ENCODE measurements at regions not wholly inside any gene's neighbourhood (a gene's known extent, or its start where the extent isn't known, plus 50 kb on each side); places are given as distances from the start of the nearest gene placed in this dataset.

DNA sequence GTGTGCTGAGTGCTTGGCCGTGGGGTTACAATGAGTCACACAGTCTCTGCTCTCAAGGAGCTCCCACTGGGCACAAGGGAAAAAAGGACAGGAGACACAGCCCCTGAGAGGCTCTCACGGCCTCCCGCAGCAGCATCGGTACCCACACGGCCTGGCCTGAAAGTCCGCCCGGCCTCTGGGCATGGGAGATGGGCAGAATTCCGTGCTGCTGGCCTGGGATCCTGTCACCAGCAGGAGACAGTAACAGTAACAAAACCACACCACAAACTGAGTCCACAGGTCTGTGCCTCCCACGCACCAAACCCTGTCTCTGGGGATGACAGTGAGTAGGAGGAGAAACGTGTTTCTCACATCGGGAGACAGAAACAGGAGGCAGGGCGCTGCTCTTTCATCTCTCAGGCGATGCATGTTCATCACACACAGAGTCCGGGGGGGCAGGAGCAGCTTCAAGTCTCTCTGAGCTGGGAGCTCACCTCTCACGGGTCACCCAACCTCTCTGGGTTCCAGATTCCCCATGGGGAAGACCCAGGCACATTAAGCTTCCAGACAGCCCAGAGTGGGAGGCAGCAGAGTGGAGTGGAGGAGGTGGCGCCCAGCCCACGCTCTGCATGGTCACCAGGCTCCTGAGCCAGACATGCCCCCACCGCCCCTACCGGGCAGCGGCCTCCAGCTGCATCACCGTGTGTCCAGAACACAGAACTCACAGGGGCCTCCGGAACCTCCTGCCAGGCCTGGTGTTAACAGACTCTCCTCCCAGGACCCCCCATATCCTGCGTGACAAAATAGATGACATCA, 124.7 kb upstream of the VSTM2B start:
- Histone ChIP-seq H3K36me3 (no peaks in the 10 kb centered on the region), H3K4me3 (no peak overlapping the region), H3K27me3 (no peaks in the 10 kb centered on the region), H3K4me1 (peaks cover 17% of the 10 kb centered on the region), H3K27ac (no peak overlapping the region), H3K9me3 (no peaks in the 10 kb centered on the region)
- intact Hi-C loops (cut with DNase I): no loop called here
- DNase-seq (ENCODE audit: extremely low spot score in 2 of 2): no peak
- TF ChIP-seq, protein P1, sequence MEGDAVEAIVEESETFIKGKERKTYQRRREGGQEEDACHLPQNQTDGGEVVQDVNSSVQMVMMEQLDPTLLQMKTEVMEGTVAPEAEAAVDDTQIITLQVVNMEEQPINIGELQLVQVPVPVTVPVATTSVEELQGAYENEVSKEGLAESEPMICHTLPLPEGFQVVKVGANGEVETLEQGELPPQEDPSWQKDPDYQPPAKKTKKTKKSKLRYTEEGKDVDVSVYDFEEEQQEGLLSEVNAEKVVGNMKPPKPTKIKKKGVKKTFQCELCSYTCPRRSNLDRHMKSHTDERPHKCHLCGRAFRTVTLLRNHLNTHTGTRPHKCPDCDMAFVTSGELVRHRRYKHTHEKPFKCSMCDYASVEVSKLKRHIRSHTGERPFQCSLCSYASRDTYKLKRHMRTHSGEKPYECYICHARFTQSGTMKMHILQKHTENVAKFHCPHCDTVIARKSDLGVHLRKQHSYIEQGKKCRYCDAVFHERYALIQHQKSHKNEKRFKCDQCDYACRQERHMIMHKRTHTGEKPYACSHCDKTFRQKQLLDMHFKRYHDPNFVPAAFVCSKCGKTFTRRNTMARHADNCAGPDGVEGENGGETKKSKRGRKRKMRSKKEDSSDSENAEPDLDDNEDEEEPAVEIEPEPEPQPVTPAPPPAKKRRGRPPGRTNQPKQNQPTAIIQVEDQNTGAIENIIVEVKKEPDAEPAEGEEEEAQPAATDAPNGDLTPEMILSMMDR (IDR thresholded peaks at IDR 0.05): no peak
- no peak for TF ChIP-seq POLR2A (IDR thresholded peaks at IDR 0.05)
- no peak for TF ChIP-seq POLR2AphosphoS5 (IDR thresholded peaks at IDR 0.05; ENCODE audit: insufficient read depth in 1 of 2, low read depth in 1 of 2)

DNA sequence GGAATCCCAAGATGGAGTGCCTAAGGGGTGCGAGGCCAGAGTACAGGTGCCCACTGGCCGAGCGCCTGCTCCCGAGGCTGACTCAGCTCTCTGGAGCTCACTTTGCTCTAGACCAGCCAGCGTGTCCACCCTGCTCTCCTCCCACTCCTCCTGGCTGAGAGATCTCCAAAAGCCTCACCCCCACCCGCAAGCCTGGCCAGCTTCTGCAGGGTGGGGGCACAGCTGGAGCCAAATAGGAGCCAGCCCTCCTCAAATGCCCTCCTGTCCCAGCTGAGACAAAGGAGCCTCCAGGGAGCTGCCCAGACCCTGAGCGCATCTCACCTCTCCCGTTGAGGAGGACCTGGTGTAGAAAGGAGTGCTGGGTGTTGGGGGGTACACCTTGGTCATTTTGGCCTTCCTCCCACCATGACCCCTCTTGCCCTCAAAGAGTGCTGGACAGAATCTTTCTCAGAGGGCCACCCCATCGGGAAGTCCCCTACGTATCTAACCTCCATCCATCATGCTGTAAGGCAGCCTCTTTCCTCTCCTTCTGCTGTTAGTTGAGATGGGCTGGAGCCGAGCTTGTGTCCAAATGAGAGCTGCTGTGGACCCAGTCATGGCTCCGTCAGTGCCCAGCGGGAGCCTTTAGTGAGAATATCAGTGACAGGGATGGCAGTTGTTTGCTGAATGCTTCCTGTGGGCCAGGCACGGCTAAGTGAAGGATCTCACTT, 123.9 kb upstream of the VSTM2B start:
- Histone ChIP-seq H3K36me3 (no peaks in the 10 kb centered on the region), H3K9me3 (no peaks in the 10 kb centered on the region), H3K27me3 (no peaks in the 10 kb centered on the region), H3K4me1 (peaks cover 17% of the 10 kb centered on the region), H3K4me3 (no peak overlapping the region), H3K27ac (no peak overlapping the region)
- DNase-seq (ENCODE audit: extremely low spot score in 2 of 2): no peak
- intact Hi-C loops (cut with DNase I): no loop called here
- TF ChIP-seq POLR2AphosphoS5 (IDR thresholded peaks at IDR 0.05; ENCODE audit: insufficient read depth in 1 of 2, low read depth in 1 of 2): no peak
- TF ChIP-seq, protein P1 (IDR thresholded peaks at IDR 0.05): no peak
- TF ChIP-seq POLR2A (IDR thresholded peaks at IDR 0.05): no peak

DNA sequence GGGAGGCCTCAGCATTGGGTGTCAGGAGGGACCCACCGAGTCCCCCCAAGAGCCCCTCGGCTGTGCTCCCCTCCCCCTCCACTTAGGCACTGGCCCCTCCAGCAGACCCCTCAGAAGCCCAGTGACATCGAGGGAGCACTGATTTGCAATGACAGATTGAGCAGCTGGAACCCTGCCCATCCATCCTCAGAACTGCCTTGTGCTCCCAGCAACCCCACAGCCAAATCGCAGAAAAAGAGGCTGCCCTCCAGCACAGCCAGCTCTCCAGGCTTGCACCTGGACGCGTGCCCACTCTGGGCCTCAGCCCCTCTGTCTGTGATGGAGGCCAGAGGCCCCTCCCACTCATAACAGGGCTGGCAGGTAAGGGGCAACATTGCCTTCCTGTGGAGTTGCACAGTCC, 123.2 kb upstream of the VSTM2B start:
- H3K27ac ChIP-seq: no peak overlapping the region
- intact Hi-C loops (cut with DNase I): no loop called here
- DNase-seq (ENCODE audit: extremely low spot score in 2 of 2): no peak
- H3K4me3 ChIP-seq: no peak overlapping the region
- H3K27me3 ChIP-seq: no peaks in the 10 kb centered on the region
- no peaks in the 10 kb centered on the region for H3K9me3 ChIP-seq
- H3K36me3 ChIP-seq: no peaks in the 10 kb centered on the region
- H3K4me1 ChIP-seq: peaks cover 17% of the 10 kb centered on the region
- no peak for TF ChIP-seq POLR2A (IDR thresholded peaks at IDR 0.05)
- TF ChIP-seq, protein P1 (IDR thresholded peaks at IDR 0.05): no peak
- TF ChIP-seq POLR2AphosphoS5 (IDR thresholded peaks at IDR 0.05; ENCODE audit: insufficient read depth in 1 of 2, low read depth in 1 of 2): no peak

DNA sequence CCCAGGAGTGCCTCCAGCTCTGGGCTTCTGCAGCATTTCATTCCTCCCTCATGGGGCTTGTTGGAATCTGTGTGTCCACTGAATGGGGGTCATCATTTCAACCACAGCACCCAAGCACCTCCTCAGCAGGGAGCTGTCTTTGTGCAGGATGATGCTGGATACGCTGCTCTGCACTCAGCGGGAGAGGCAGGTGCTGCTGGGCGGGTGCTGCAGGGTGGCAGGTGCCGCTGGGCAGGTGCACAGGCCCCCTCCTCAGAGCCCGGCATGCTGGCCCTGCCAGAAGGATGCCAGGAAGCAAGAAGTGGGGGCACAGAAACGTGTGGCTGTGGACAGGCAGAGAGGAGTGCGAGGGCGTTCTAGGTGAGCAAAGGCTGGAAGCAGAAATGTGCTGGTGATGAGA, 121.8 kb upstream of the VSTM2B start:
- intact Hi-C loops (cut with DNase I): no loop called here
- DNase-seq (ENCODE audit: extremely low spot score in 2 of 2): no peak
- TF ChIP-seq, protein P1 (IDR thresholded peaks at IDR 0.05): no peak
- TF ChIP-seq POLR2A (IDR thresholded peaks at IDR 0.05) (no peak), POLR2AphosphoS5 (IDR thresholded peaks at IDR 0.05; ENCODE audit: insufficient read depth in 1 of 2, low read depth in 1 of 2) (no peak)
- peak overlapping the region; percentile 87 for H3K27ac ChIP-seq
- H3K27me3 ChIP-seq: no peaks in the 10 kb centered on the region
- peaks cover 17% of the 10 kb centered on the region for H3K4me1 ChIP-seq
- no peaks in the 10 kb centered on the region for H3K36me3 ChIP-seq
- no peak overlapping the region for H3K4me3 ChIP-seq
- H3K9me3 ChIP-seq: no peaks in the 10 kb centered on the region
